Lower leg skin (tissue), 3 donors: ENCODE measurements at regions not wholly inside any gene's neighbourhood (a gene's known extent, or its start where the extent isn't known, plus 50 kb on each side); places are given as distances from the start of the nearest gene placed in this dataset.

Experiments
- CTCF ChIP-seq, 3 donors: fragments of 450-650 bp; IDR thresholded peaks; one replicate each; pipeline ENCODE4 v1.5.1; 2016; ENCODE audit warnings: antibody characterized with exemption in 3 of 3, mild to moderate bottlenecking in 3 of 3, moderate library complexity in 2 of 3
- POLR2A ChIP-seq, 2 donors: fragments of 450-650 bp; IDR thresholded peaks; one replicate each; pipeline ENCODE4 v1.6.1; 2016 to 2017; ENCODE audit warnings: antibody characterized with exemption in 2 of 2, mild to moderate bottlenecking in 1 of 2, moderate library complexity in 1 of 2

DNA sequence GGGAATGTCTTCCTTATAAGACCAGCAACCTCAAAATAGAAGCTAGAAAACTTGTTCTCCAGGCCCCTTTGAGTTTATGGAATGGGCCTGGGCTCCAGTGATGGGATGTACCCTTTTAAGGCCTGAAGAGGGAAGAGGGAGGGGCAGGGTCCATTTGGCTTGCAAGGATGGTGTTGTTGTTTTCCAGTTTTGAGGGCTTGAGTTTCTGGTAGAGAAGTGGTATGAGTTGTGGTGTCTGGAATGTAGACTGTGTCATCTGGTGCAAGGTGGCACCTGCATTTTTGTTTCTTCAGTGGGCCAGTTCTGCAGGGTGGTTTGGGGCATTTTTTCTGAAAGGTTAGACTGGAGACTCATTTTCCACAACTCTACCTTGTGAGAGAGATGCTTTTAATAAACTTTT is 90.1 kb downstream of the ZNF777 start:
- no peak for TF ChIP-seq CTCF (IDR thresholded peaks at IDR 0.05)
- TF ChIP-seq POLR2A (IDR thresholded peaks at IDR 0.05), result no peak
